Transverse colon (tissue), 4 donors: ENCODE measurements at regions not wholly inside any gene's neighbourhood (a gene's known extent, or its start where the extent isn't known, plus 50 kb on each side); places are given as distances from the start of the nearest gene placed in this dataset.

Experiments used
- DNase-seq: peaks from one replicate; pipeline ENCODE4 v3.0.0-alpha.2; 2019
- H3K27ac ChIP-seq, 4 donors: fragments of 200-600 bp; sonication (generic); 2 replicates each; pipeline ENCODE4 v1.5.1; 2016 to 2018; ENCODE audit warnings: inconsistent platforms in 4 of 4
- H3K27me3 ChIP-seq: fragments of 200-600 bp; sonication (generic); 2 replicates; pipeline ENCODE4 v1.5.1; 2017; ENCODE audit warnings: inconsistent platforms
- H3K36me3 ChIP-seq, 4 donors: fragments of 200-600 bp; sonication (generic); 2 replicates each; pipeline ENCODE4 v1.5.1; 2017 to 2019; ENCODE audit warnings: inconsistent platforms in 4 of 4
- H3K4me1 ChIP-seq, 4 donors: fragments of 200-600 bp; sonication (generic); 2 replicates each; pipeline ENCODE4 v1.5.1; 2017 to 2020; ENCODE audit warnings: inconsistent platforms in 4 of 4
- H3K4me3 ChIP-seq, 4 donors: fragments of 200-600 bp; sonication (generic); 1 replicate in 1 of 4; 2 replicates in 3 of 4; pipeline versions ENCODE4 v1.5.1 to v1.6.1; 2017 to 2019; ENCODE audit warnings: inconsistent platforms in 4 of 4
- H3K9me3 ChIP-seq, 2 donors: fragments of 200-600 bp; sonication (generic); 2 replicates each; pipeline ENCODE4 v1.5.1; 2017 to 2019; ENCODE audit warnings: inconsistent platforms in 2 of 2
- CTCF ChIP-seq, 5 experiments: fragments of 200-600 bp in 3 of 5; fragments of 450-650 bp in 2 of 5; sonication (generic) in 3 of 5; IDR thresholded peaks; 1 replicate in 2 of 5; 2 replicates in 3 of 5; pipeline ENCODE4 v1.5.1; 2016 to 2017; ENCODE audit warnings: antibody characterized with exemption in 5 of 5, inconsistent platforms in 3 of 5, mild to moderate bottlenecking in 2 of 5, moderate library complexity in 1 of 5
- EP300 ChIP-seq: sonication (generic); formaldehyde crosslinking; IDR thresholded peaks from one replicate; pipeline ENCODE4 v1.6.1; 2017; ENCODE audit warnings: antibody characterized with exemption, low read depth
- POLR2A ChIP-seq: fragments of 450-650 bp; IDR thresholded peaks from one replicate; pipeline ENCODE4 v1.6.1; 2016; ENCODE audit warnings: antibody characterized with exemption, mild to moderate bottlenecking, moderate library complexity
- POLR2AphosphoS5 ChIP-seq, 3 donors: sonication (generic); formaldehyde crosslinking; IDR thresholded peaks; one replicate each; pipeline ENCODE4 v1.6.1; 2016; ENCODE audit warnings: antibody characterized with exemption in 3 of 3
- WGBS, 2 donors: methylation state at CpG; one replicate each; pipeline ENCODE4 v1.1.5; 2018; ENCODE audit warnings: low coverage in 1 of 2; 5-methylcytosine and 5-hydroxymethylcytosine counted together
- in situ Hi-C, 4 donors: fragments of 200-750 bp; cut with MboI; loops; one replicate each; pipeline versions ENCODE4 v1.15.0 to v1.15.1; 2017; ENCODE audit warnings: low sequenced_read_pairs in 3 of 4, low pct_ligation_motif_present in 1 of 4, low pct_unique_long_range_greater_than_20kb in 1 of 4
- intact Hi-C: fragments of 100-400 bp; cut with DNase I; formaldehyde crosslinking; loops from one replicate; pipeline ENCODE4 v1.15.1; 2023; ENCODE audit warnings: low total_unique reads

GRCh38 chr13:31866099-31866498 lies 126.8 kb downstream of the RXFP2 start:
- Histone ChIP-seq H3K27me3 (no peaks in the 10 kb centered on the region), H3K27ac (no peak overlapping the region), H3K4me1 (no peaks in the 10 kb centered on the region), H3K4me3 (no peak overlapping the region), H3K9me3 (no peaks in the 10 kb centered on the region), H3K36me3 (no peaks in the 10 kb centered on the region)
- TF ChIP-seq POLR2AphosphoS5 (IDR thresholded peaks at IDR 0.05), result no peak
- TF ChIP-seq CTCF (IDR thresholded peaks at IDR 0.05), result no peak
- no peak for TF ChIP-seq POLR2A
- TF ChIP-seq EP300, result no peak
- DNase-seq, result no peak
- intact Hi-C loops, result no loop called here
- in situ Hi-C loops, result no loop called here

- Histone ChIP-seq H3K27ac (no peak overlapping the region), H3K27me3 (no peaks in the 10 kb centered on the region), H3K36me3 (no peaks in the 10 kb centered on the region), H3K9me3 (no peaks in the 10 kb centered on the region), H3K4me3 (no peak overlapping the region), H3K4me1 (no peaks in the 10 kb centered on the region)
- TF ChIP-seq EP300 (no peak), CTCF (IDR thresholded peaks at IDR 0.05) (no peak), POLR2A (no peak), POLR2AphosphoS5 (IDR thresholded peaks at IDR 0.05) (no peak)
- DNase-seq, result no peak
- intact Hi-C loops, result no loop called here
- in situ Hi-C loops, result no loop called here
These were observed 128.4 kb downstream of the RXFP2 start for GRCh38 chr13:31867709-31868108.

DNA sequence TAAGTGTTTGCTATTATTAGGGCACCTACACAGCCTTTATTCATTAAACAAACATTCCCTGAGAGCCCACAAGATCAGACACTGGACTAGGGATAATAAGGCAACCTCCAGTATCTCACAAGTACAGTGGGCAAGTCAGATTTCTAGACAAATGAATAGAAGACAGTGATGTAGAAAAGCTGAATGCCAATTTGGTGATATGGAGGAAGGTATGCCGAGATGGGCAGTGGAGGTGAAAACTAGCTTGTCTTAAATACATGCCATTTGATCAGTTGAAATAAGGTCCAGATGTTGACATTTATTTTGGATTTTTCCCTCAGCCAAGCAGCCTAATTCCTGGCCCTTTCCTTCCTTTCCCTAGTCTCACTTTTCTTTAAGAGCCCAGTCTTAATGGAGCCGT lies 130.3 kb downstream of the RXFP2 start:
- in situ Hi-C loops, result no loop called here
- Histone ChIP-seq H3K9me3 (no peaks in the 10 kb centered on the region), H3K4me1 (no peaks in the 10 kb centered on the region), H3K27me3 (no peaks in the 10 kb centered on the region), H3K27ac (no peak overlapping the region), H3K4me3 (no peak overlapping the region), H3K36me3 (no peaks in the 10 kb centered on the region)
- DNase-seq, result no peak
- no peak for TF ChIP-seq POLR2A
- no peak for TF ChIP-seq CTCF (IDR thresholded peaks at IDR 0.05)
- no peak for TF ChIP-seq POLR2AphosphoS5 (IDR thresholded peaks at IDR 0.05)
- no peak for TF ChIP-seq EP300
- WGBS, 2 donors, result 85 to 96% methylated on average over 2 of the region's 2 CpGs
- intact Hi-C loops, result no loop called here

- Histone ChIP-seq H3K4me1 (no peaks in the 10 kb centered on the region), H3K9me3 (no peaks in the 10 kb centered on the region), H3K27me3 (no peaks in the 10 kb centered on the region), H3K4me3 (no peak overlapping the region), H3K27ac (no peak overlapping the region), H3K36me3 (no peaks in the 10 kb centered on the region)
- intact Hi-C loops, result no loop called here
- 20 to 63% methylated on average over 1 to 2 of the region's 2 CpGs for WGBS, 2 donors
- in situ Hi-C loops, result no loop called here
- TF ChIP-seq POLR2A, result no peak
- TF ChIP-seq CTCF (IDR thresholded peaks at IDR 0.05), result no peak
- TF ChIP-seq EP300, result no peak
- no peak for TF ChIP-seq POLR2AphosphoS5 (IDR thresholded peaks at IDR 0.05)
- no peak for DNase-seq
These were observed 131.2 kb downstream of the RXFP2 start for GRCh38 chr13:31870511-31870910.
